ENCODE measurements at regions not wholly inside any gene's neighbourhood (a gene's known extent, or its start where the extent isn't known, plus 50 kb on each side); places are given as distances from the start of the nearest gene placed in this dataset.

DNA sequence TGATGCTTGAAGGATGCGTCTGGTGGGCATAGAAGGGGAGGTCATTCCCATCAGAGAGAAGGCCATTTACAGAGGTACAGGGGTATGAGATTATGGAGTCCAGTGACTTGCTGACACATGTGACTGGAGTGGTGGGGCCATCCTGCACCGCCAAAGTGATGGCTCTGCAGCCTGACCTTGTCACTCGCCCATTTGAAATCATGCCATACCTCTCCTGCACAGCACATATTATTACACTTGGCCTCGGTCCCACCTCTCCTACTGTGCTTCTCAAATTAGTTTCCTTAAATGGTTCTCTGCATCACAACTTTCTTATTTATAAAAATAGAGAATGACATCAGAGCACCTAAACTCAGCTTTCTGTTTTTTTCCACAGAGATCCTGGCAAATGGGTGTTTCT lies 60.7 kb upstream of the HAND2 start:
- Histone ChIP-seq H3K18ac (ENCODE audit: low read depth in 1 of 2, low read length in 2 of 2) (no peak overlapping the region), H3K9me3 (ENCODE audit: control insufficient read depth, low read length) (no peaks in the 10 kb centered on the region), H3K14ac (ENCODE audit: low read length in 2 of 2) (no peak overlapping the region), H2BK12ac (ENCODE audit: low read length in 2 of 2) (no peak overlapping the region), H2BK120ac (ENCODE audit: low read depth, low read length) (no peak overlapping the region), H3K23ac (ENCODE audit: low read length in 2 of 2) (no peak overlapping the region), H3K4me3 (ENCODE audit: insufficient read depth in 1 of 2, low read depth in 1 of 2, low read length in 2 of 2) (no peak overlapping the region), H3K79me1 (replicated peaks; ENCODE audit: low read length, poor library complexity, severe bottlenecking) (no peaks in the 10 kb centered on the region), H2BK5ac (ENCODE audit: low read depth, low read length, poor library complexity, severe bottlenecking) (no peak overlapping the region), H2BK15ac (ENCODE audit: low read depth, poor library complexity, severe bottlenecking) (no peak overlapping the region), H3K27me3 (ENCODE audit: control insufficient read depth in 1 of 2, insufficient read depth in 1 of 2, low read length in 2 of 2) (no peaks in the 10 kb centered on the region), H4K91ac (ENCODE audit: low read length) (no peak overlapping the region), H3K27ac (ENCODE audit: low read length, poor library complexity, severe bottlenecking) (no peak overlapping the region), H2AFZ (ENCODE audit: low read depth, low read length) (no peak overlapping the region), H3K4me2 (ENCODE audit: low read length, poor library complexity, severe bottlenecking) (no peak overlapping the region), H2AK5ac (ENCODE audit: low read length, severe bottlenecking) (no peak overlapping the region), H3K36me3 (ENCODE audit: control insufficient read depth in 1 of 2, insufficient read depth in 2 of 2, low read depth in 1 of 2, low read length in 2 of 2) (no peaks in the 10 kb centered on the region), H3K4ac (ENCODE audit: low read depth in 1 of 2, low read length in 2 of 2) (no peak overlapping the region), H4K8ac (ENCODE audit: low read length) (no peak overlapping the region), H3K9ac (ENCODE audit: low read length) (no peak overlapping the region), H3K4me1 (ENCODE audit: control insufficient read depth, insufficient read depth, low read depth, low read length) (no peaks in the 10 kb centered on the region)
- WGBS, result 94% methylated on average over 4 of the region's 4 CpGs
- no peak for DNase-seq

DNA sequence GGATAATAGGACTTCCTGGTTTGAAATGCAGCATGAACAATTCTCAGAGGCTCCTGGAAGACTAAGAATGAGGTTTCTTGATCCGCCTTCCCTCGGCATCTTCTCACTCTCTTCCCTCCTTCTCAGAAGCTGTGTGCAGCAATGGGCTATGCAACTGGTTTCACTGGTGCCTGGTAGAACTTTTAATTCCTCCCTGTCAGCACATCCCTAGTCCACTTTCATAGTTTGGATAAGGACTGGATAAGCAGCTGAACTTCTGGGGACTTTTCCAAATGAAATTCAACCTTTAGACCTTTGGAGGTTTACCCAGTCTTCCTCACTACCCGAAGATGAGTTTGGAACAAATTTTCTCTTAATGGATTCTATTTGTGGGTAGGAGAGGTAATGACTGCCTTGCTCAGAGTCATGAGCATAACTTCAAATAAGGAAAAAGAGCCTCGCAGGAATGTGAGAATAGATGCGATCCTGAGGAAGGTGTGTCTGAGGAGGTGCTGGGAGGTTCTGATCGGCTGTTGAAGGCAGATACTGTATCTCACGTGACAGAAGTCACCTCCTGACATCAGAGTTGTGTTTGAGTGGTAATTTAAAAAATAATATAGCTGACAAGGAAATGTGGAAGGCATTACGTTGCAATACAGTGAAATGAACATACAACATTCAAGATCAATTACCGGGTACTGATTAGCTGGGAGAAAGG lies 56.0 kb upstream of the HAND2 start:
- H2BK120ac ChIP-seq (ENCODE audit: low read depth, low read length), result no peak overlapping the region

DNA sequence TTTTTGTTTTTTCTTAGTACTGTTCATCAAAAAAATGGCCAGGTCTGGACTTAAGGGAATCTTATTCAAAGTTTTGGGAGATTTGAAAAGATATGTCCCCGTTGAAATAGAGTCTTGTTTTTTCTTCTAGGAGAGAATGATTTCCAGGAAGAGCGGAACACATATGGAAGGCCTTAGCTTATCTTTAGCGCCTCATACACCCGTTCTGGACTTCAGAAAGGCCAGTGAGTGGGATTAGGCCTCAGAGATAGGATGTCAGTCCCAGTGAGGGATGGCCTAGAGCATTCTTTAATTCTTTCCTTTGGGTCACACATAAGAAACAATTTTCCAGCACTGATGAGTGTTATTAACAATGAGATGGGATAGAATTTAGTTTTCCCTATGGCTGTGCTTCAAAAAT lies 54.5 kb upstream of the HAND2 start:
- Histone ChIP-seq H3K27ac (ENCODE audit: low read length, poor library complexity, severe bottlenecking) (no peak overlapping the region), H4K8ac (ENCODE audit: low read length) (no peak overlapping the region), H3K4me3 (ENCODE audit: insufficient read depth in 1 of 2, low read depth in 1 of 2, low read length in 2 of 2) (no peak overlapping the region), H2AFZ (ENCODE audit: low read depth, low read length) (no peak overlapping the region), H2AK5ac (ENCODE audit: low read length, severe bottlenecking) (no peak overlapping the region), H2BK12ac (ENCODE audit: low read length in 2 of 2) (no peak overlapping the region), H3K14ac (ENCODE audit: low read length in 2 of 2) (no peak overlapping the region), H3K9me3 (ENCODE audit: control insufficient read depth, low read length) (no peaks in the 10 kb centered on the region), H3K9ac (ENCODE audit: low read length) (no peak overlapping the region), H3K18ac (ENCODE audit: low read depth in 1 of 2, low read length in 2 of 2) (no peak overlapping the region), H3K4me2 (ENCODE audit: low read length, poor library complexity, severe bottlenecking) (no peak overlapping the region), H3K36me3 (ENCODE audit: control insufficient read depth in 1 of 2, insufficient read depth in 2 of 2, low read depth in 1 of 2, low read length in 2 of 2) (no peaks in the 10 kb centered on the region), H3K27me3 (ENCODE audit: control insufficient read depth in 1 of 2, insufficient read depth in 1 of 2, low read length in 2 of 2) (no peaks in the 10 kb centered on the region), H3K79me1 (replicated peaks; ENCODE audit: low read length, poor library complexity, severe bottlenecking) (no peaks in the 10 kb centered on the region), H3K4ac (ENCODE audit: low read depth in 1 of 2, low read length in 2 of 2) (no peak overlapping the region), H2BK5ac (ENCODE audit: low read depth, low read length, poor library complexity, severe bottlenecking) (no peak overlapping the region), H2BK15ac (ENCODE audit: low read depth, poor library complexity, severe bottlenecking) (no peak overlapping the region), H3K4me1 (ENCODE audit: control insufficient read depth, insufficient read depth, low read depth, low read length) (no peaks in the 10 kb centered on the region), H2BK120ac (ENCODE audit: low read depth, low read length) (no peak overlapping the region), H3K23ac (ENCODE audit: low read length in 2 of 2) (no peak overlapping the region), H4K91ac (ENCODE audit: low read length) (no peak overlapping the region)
- 91% methylated on average over 4 of the region's 4 CpGs for WGBS
- no peak for DNase-seq

More for the DNA sequence above, 56.0 kb upstream of the HAND2 start:
- no peak overlapping the region for H3K4me3 ChIP-seq (ENCODE audit: insufficient read depth in 1 of 2, low read depth in 1 of 2, low read length in 2 of 2)
- H3K79me1 ChIP-seq (replicated peaks; ENCODE audit: low read length, poor library complexity, severe bottlenecking), result no peaks in the 10 kb centered on the region
- H3K4me1 ChIP-seq (ENCODE audit: control insufficient read depth, insufficient read depth, low read depth, low read length), result no peaks in the 10 kb centered on the region
- H4K8ac ChIP-seq (ENCODE audit: low read length), result no peak overlapping the region
- no peak overlapping the region for H2AFZ ChIP-seq (ENCODE audit: low read depth, low read length)
- no peak overlapping the region for H3K18ac ChIP-seq (ENCODE audit: low read depth in 1 of 2, low read length in 2 of 2)
- H3K23ac ChIP-seq (ENCODE audit: low read length in 2 of 2), result no peak overlapping the region
- no peak overlapping the region for H4K91ac ChIP-seq (ENCODE audit: low read length)
- no peaks in the 10 kb centered on the region for H3K36me3 ChIP-seq (ENCODE audit: control insufficient read depth in 1 of 2, insufficient read depth in 2 of 2, low read depth in 1 of 2, low read length in 2 of 2)
- no peak overlapping the region for H3K14ac ChIP-seq (ENCODE audit: low read length in 2 of 2)
- H2BK5ac ChIP-seq (ENCODE audit: low read depth, low read length, poor library complexity, severe bottlenecking), result no peak overlapping the region
- DNase-seq, result no peak
- H3K9me3 ChIP-seq (ENCODE audit: control insufficient read depth, low read length), result no peaks in the 10 kb centered on the region
- no peak overlapping the region for H3K4me2 ChIP-seq (ENCODE audit: low read length, poor library complexity, severe bottlenecking)
- no peak overlapping the region for H2BK15ac ChIP-seq (ENCODE audit: low read depth, poor library complexity, severe bottlenecking)
- H3K9ac ChIP-seq (ENCODE audit: low read length), result no peak overlapping the region
- H3K27ac ChIP-seq (ENCODE audit: low read length, poor library complexity, severe bottlenecking), result no peak overlapping the region
- no peak overlapping the region for H2AK5ac ChIP-seq (ENCODE audit: low read length, severe bottlenecking)
- H3K27me3 ChIP-seq (ENCODE audit: control insufficient read depth in 1 of 2, insufficient read depth in 1 of 2, low read length in 2 of 2), result no peaks in the 10 kb centered on the region
- no peak overlapping the region for H3K4ac ChIP-seq (ENCODE audit: low read depth in 1 of 2, low read length in 2 of 2)
- H2BK12ac ChIP-seq (ENCODE audit: low read length in 2 of 2), result no peak overlapping the region
- 88% methylated on average over 9 of the region's 9 CpGs for WGBS

All from mesenchymal stem cell (in vitro differentiated cells and primary cell).